K562 (cell line): ENCODE measurements at regions not wholly inside any gene's neighbourhood (a gene's known extent, or its start where the extent isn't known, plus 50 kb on each side); places are given as distances from the start of the nearest gene placed in this dataset.

Source experiments
- ATAC-seq: fragments of 200-7000 bp; cut with Tn5 transposase; 3 replicates; pipeline ENCODE4 v1.9.1; 2020; ENCODE audit warnings: moderate library complexity
- BruUV-seq: library from RNA; stranded (reverse); fragments of 400-500 nt; replicated peaks from 2 replicates; lab custom pipeline; 2021; lab: Mats Ljungman, UMichigan
- CTCF ChIA-PET: fragments of 300-600 bp; formaldehyde crosslinking; extraction: SDS; loops from one replicate; lab custom pipeline; 2021; ENCODE audit warnings: low intra/inter-chr PET ratio; lab: Yijun Ruan, JAX
- POLR2A ChIA-PET: fragments of 300-600, 350-650 bp; sonication (Branson Sonifier 250); formaldehyde crosslinking; extraction: SDS; loops from one replicate; lab custom pipeline; 2021; ENCODE audit warnings: antibody characterized with exemption, inconsistent platforms; lab: Yijun Ruan, JAX
- DNase-seq, 4 experiments: peaks; one replicate each; pipeline versions ENCODE4 v3.0.0 to v3.0.0-alpha.2; 2011 to 2018; ENCODE audit warnings: low spot score in 3 of 4, mixed read lengths in 3 of 4; ENCODE audit errors: extremely low read depth in 1 of 4
- FAIRE-seq: peaks from 2 replicates; lab custom pipeline; 2011; peaks lifted over from hg19 to GRCh38; lab: Jason Lieb, UNC
- H2AFZ ChIP-seq: 2 replicates; pipeline ENCODE4 v1.6.0; 2011; ENCODE audit warnings: low read depth, low read length, control low read depth, inconsistent platforms
- H3K27ac ChIP-seq: fragments of 200-600 bp; 3 replicates; pipeline ENCODE4 v1.8.0; 2011; ENCODE audit warnings: low read depth, mild to moderate bottlenecking, control low read depth, inconsistent platforms, low read length, moderate library complexity, mixed read lengths; ENCODE audit errors: extremely low read depth
- H3K27me3 ChIP-seq, 2 experiments: fragments of 300-600 bp in 1 of 2; 2 replicates in 1 of 2; 3 replicates in 1 of 2; pipeline versions ENCODE4 v1.6.0 to v1.8.0; 2011; ENCODE audit warnings: inconsistent platforms in 2 of 2, low read length in 2 of 2, mild to moderate bottlenecking in 1 of 2, mixed read lengths in 1 of 2, moderate library complexity in 1 of 2; ENCODE audit not compliant: control insufficient read depth in 2 of 2, insufficient read depth in 2 of 2
- H3K36me3 ChIP-seq: fragments of 300-600 bp; 3 replicates; pipeline ENCODE4 v1.8.0; 2011; ENCODE audit warnings: mild to moderate bottlenecking, low read length, inconsistent platforms; ENCODE audit not compliant: control insufficient read depth, insufficient read depth
- H3K4me1 ChIP-seq, 2 experiments: fragments of 200-600 bp in 1 of 2; replicated peaks in 1 of 2; 2 replicates in 1 of 2; 3 replicates in 1 of 2; pipeline versions ENCODE4 v1.5.1 to v1.8.0; 2011; ENCODE audit warnings: inconsistent platforms in 2 of 2, low read length in 2 of 2, mild to moderate bottlenecking in 1 of 2, mixed read lengths in 1 of 2, moderate library complexity in 1 of 2; ENCODE audit not compliant: control insufficient read depth in 2 of 2, insufficient read depth in 2 of 2
- H3K4me2 ChIP-seq: 2 replicates; pipeline ENCODE4 v1.6.1; 2011; ENCODE audit warnings: low read length, control low read depth, inconsistent platforms, mixed read lengths; ENCODE audit not compliant: insufficient read depth
- H3K4me3 ChIP-seq: fragments of 200-600 bp; sonication (generic), shearing (Covaris generic); 2 replicates; pipeline ENCODE4 v1.5.1; 2016; ENCODE audit warnings: control low read depth, inconsistent platforms
- H3K79me2 ChIP-seq: fragments of 200-600 bp; 3 replicates; pipeline ENCODE4 v1.8.0; 2011; ENCODE audit warnings: low read length, inconsistent platforms; ENCODE audit not compliant: control insufficient read depth, insufficient read depth
- H3K9ac ChIP-seq, 2 experiments: 2 replicates each; pipeline versions ENCODE4 v1.6.0 to v1.6.1; 2011; ENCODE audit warnings: low read depth in 2 of 2, low read length in 2 of 2, control low read depth in 1 of 2, inconsistent platforms in 1 of 2, mild to moderate bottlenecking in 1 of 2, mixed read lengths in 1 of 2; ENCODE audit not compliant: insufficient read depth in 1 of 2
- H3K9me1 ChIP-seq: one replicate; pipeline ENCODE4 v1.6.0; 2011; ENCODE audit warnings: inconsistent platforms, mild to moderate bottlenecking, low read length, moderate library complexity; ENCODE audit not compliant: control insufficient read depth, insufficient read depth
- H3K9me3 ChIP-seq: replicated peaks from 2 replicates; pipeline ENCODE4 v1.5.1; 2011; ENCODE audit warnings: low read depth, low read length, inconsistent platforms; ENCODE audit not compliant: control insufficient read depth, insufficient read depth
- H4K20me1 ChIP-seq: replicated peaks from 2 replicates; pipeline ENCODE4 v1.6.1; 2011; ENCODE audit warnings: low read length, inconsistent platforms, mixed read lengths; ENCODE audit not compliant: control insufficient read depth, insufficient read depth
- FOXJ3 ChIP-seq: sonication (generic); formaldehyde crosslinking; IDR thresholded peaks from 2 replicates; pipeline ENCODE4 v1.4.0; 2020; ENCODE audit warnings: mild to moderate bottlenecking, missing genetic modification reagents
- GTF2F1 ChIP-seq: IDR thresholded peaks from 2 replicates; pipeline ENCODE4 v1.6.1; 2011; ENCODE audit warnings: low read depth, low read length, improper control_type of control experiment
- HDAC3 ChIP-seq: fragments of 450-650 bp; IDR thresholded peaks from 2 replicates; pipeline ENCODE4 v1.6.1; 2018; ENCODE audit warnings: borderline replicate concordance, mild to moderate bottlenecking, moderate library complexity; ENCODE audit not compliant: partially characterized antibody
- NR1H2 ChIP-seq: sonication (generic); formaldehyde crosslinking; IDR thresholded peaks from 2 replicates; pipeline ENCODE4 v1.4.0; 2020; ENCODE audit warnings: mild to moderate bottlenecking, missing genetic modification reagents
- SLC30A9 ChIP-seq: fragments of 250-450 bp; sonication (Bioruptor Pico); IDR thresholded peaks from 2 replicates; pipeline ENCODE4 v1.8.0; 2022; ENCODE audit warnings: mild to moderate bottlenecking, moderate library complexity
- SRSF7 ChIP-seq: fragments of 200-400 bp; formaldehyde crosslinking; optimal IDR thresholded peaks from 2 replicates; pipeline ENCODE3; 2017; ENCODE audit warnings: mild to moderate bottlenecking, low read depth, low read length
- TOE1 ChIP-seq, 2 experiments: fragments of 450-650 bp in 1 of 2; sonication (generic) in 1 of 2; formaldehyde crosslinking in 1 of 2; IDR thresholded peaks; 2 replicates each; pipeline versions ENCODE4 v1.7.1 to v1.8.0; 2016 to 2022; ENCODE audit warnings: borderline replicate concordance in 2 of 2, mild to moderate bottlenecking in 2 of 2, antibody characterized with exemption in 1 of 2, inconsistent platforms in 1 of 2, low read depth in 1 of 2, missing genetic modification reagents in 1 of 2, moderate library complexity in 1 of 2
- ZNF780A ChIP-seq: fragments of 250-450 bp; sonication (Bioruptor Pico); IDR thresholded peaks from 2 replicates; pipeline ENCODE4 v1.5.0; 2021; ENCODE audit warnings: mild to moderate bottlenecking
- WGBS: fragments of 100-300 bp; shearing (Covaris generic); methylation state at CpG from one replicate; pipeline ENCODE4 v1.1.6; 2016; ENCODE audit warnings: low coverage, mixed read lengths; ENCODE audit not compliant: insufficient coverage; ENCODE audit errors: missing lambda C conversion rate; 5-methylcytosine and 5-hydroxymethylcytosine counted together
- in situ Hi-C: fragments of 300-500 bp; cut with MboI; formaldehyde crosslinking; loops from 4 replicates; pipeline ENCODE4 v1.15.0; 2018; ENCODE audit warnings: inconsistent platforms, mixed read lengths
- intact Hi-C: fragments of 100-400 bp; cut with micrococcal nuclease; formaldehyde crosslinking; loops from 2 replicates; pipeline ENCODE4 v1.14.2; 2022
- TF ChIP-seq, protein P1 (sequence below): fragments of 450-650 bp; IDR thresholded peaks from 2 replicates; pipeline ENCODE4 v1.6.1; 2016
- TF ChIP-seq, protein P2 (sequence below), 2 experiments: fragments of 200-800 bp in 1 of 2; sonication (Bioruptor generic) in 1 of 2; sonication (generic) in 1 of 2; formaldehyde crosslinking in 1 of 2; IDR thresholded peaks in 1 of 2; conservative IDR thresholded peaks in 1 of 2; 2 replicates each; pipeline versions ENCODE4 v1.5.0 to v1.6.1; 2016 to 2020; ENCODE audit warnings: missing compliant biosample characterization in 1 of 2, missing genetic modification characterization in 1 of 2, missing genetic modification reagents in 1 of 2

DNA sequence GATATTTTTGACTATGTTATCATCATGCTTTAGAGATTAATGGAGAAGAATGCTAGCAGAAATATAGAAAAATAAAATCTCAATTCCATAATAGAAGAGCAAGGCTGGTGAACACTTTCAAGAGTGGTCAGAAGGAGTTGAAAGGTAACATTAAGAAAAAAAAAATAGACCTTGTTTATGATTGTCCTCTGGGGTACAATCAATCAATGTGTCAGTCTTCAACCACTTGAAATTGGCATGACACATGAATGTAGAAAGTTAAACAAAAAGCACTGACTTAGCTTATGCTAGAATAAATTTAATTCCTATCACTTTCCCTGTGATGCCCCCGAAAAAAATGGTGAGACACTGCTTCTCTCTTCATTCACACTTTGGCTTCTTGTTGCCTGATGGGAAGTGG lies 750.3 kb upstream of the ADGRL2 start:
- Histone ChIP-seq H3K9me3 (no peaks in the 10 kb centered on the region), H2AFZ (no peak overlapping the region), H3K9me1 (no peaks in the 10 kb centered on the region), H3K79me2 (no peaks in the 10 kb centered on the region), H3K36me3 (no peaks in the 10 kb centered on the region), H3K4me1 (no peaks in the 10 kb centered on the region), H3K4me2 (no peak overlapping the region), H3K27me3 (no peaks in the 10 kb centered on the region), H3K4me3 (no peak overlapping the region), H3K9ac (no peak overlapping the region), H3K27ac (no peak overlapping the region), H4K20me1 (no peaks in the 10 kb centered on the region)
- CTCF ChIA-PET: no interaction called here
- FAIRE-seq: no peak
- TF ChIP-seq, protein P1, sequence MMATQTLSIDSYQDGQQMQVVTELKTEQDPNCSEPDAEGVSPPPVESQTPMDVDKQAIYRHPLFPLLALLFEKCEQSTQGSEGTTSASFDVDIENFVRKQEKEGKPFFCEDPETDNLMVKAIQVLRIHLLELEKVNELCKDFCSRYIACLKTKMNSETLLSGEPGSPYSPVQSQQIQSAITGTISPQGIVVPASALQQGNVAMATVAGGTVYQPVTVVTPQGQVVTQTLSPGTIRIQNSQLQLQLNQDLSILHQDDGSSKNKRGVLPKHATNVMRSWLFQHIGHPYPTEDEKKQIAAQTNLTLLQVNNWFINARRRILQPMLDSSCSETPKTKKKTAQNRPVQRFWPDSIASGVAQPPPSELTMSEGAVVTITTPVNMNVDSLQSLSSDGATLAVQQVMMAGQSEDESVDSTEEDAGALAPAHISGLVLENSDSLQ: no peak
- TF ChIP-seq HDAC3 (no peak), SRSF7 (no peak), GTF2F1 (no peak), SLC30A9 (CRISPR knock-in tag) (no peak), FOXJ3 (CRISPR knock-in tag) (no peak), ZNF780A (CRISPR knock-in tag) (no peak), NR1H2 (CRISPR knock-in tag) (no peak), TOE1 (IDR thresholded peaks at IDR 0.05; ENCODE audit: borderline replicate concordance) (no peak), TOE1 (CRISPR knock-in tag; IDR thresholded peaks at IDR 0.05; ENCODE audit: borderline replicate concordance, low read depth) (no peak)
- TF ChIP-seq, protein P2, sequence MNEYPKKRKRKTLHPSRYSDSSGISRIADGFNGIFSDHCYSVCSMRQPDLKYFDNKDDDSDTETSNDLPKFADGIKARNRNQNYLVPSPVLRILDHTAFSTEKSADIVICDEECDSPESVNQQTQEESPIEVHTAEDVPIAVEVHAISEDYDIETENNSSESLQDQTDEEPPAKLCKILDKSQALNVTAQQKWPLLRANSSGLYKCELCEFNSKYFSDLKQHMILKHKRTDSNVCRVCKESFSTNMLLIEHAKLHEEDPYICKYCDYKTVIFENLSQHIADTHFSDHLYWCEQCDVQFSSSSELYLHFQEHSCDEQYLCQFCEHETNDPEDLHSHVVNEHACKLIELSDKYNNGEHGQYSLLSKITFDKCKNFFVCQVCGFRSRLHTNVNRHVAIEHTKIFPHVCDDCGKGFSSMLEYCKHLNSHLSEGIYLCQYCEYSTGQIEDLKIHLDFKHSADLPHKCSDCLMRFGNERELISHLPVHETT (CRISPR knock-in tag; conservative IDR thresholded peaks at IDR 0.05 in 1 of 2, IDR thresholded peaks at IDR 0.05 in 1 of 2): no peak
- POLR2A ChIA-PET: interaction anchor here (0.7 kb wide), 1 partner anchor 26 kb away, joined by 3 read pairs; no protein-coding TSS in a partner anchor
- no TSS peak for BruUV-seq
- no peak for ATAC-seq
- intact Hi-C loops: no loop called here
- DNase-seq: no peak
- in situ Hi-C loops: no loop called here
- WGBS: 0% methylated on average over 1 of the region's 1 CpG
